Chondrocyte (in vitro differentiated cells): ENCODE measurements at regions not wholly inside any gene's neighbourhood (a gene's known extent, or its start where the extent isn't known, plus 50 kb on each side); places are given as distances from the start of the nearest gene placed in this dataset.

Experiments
- DNase-seq: peaks from one replicate; pipeline ENCODE4 v3.0.0; 2021; ENCODE audit warnings: mixed read lengths, low spot score
- H3K27ac Mint-ChIP-seq: one replicate; pipeline ENCODE4 v1.8.0; 2021; ENCODE audit warnings: mild to moderate bottlenecking, moderate library complexity, mixed read lengths; ENCODE audit not compliant: unreplicated experiment
- H3K27me3 Mint-ChIP-seq: 2 replicates; pipeline ENCODE4 v1.8.0; 2021; ENCODE audit warnings: low read depth, mixed read lengths
- H3K36me3 Mint-ChIP-seq: 2 replicates; pipeline ENCODE4 v1.8.0; 2021; ENCODE audit warnings: low read depth, mixed read lengths
- H3K4me1 Mint-ChIP-seq: 2 replicates; pipeline ENCODE4 v1.8.0; 2021; ENCODE audit warnings: low read depth, mild to moderate bottlenecking, mixed read lengths
- H3K4me3 Mint-ChIP-seq: one replicate; pipeline ENCODE4 v1.8.0; 2021; ENCODE audit warnings: mild to moderate bottlenecking, moderate library complexity, mixed read lengths; ENCODE audit not compliant: unreplicated experiment
- H3K9me3 Mint-ChIP-seq: 2 replicates; pipeline ENCODE4 v1.8.0; 2021; ENCODE audit warnings: low read depth, mixed read lengths
- CTCF ChIP-seq: fragments of 200-600 bp; sonication (generic); IDR thresholded peaks from 2 replicates; pipeline ENCODE4 v1.5.0; 2021; ENCODE audit warnings: antibody characterized with exemption, mild to moderate bottlenecking, moderate library complexity

GRCh38 chr7:119172043-119172442 lies 947.5 kb downstream of the ANKRD7 start:
- Mint-ChIP-seq H3K27me3 (peaks cover 1% of the 10 kb centered on the region), H3K4me1 (no peaks in the 10 kb centered on the region), H3K36me3 (no peaks in the 10 kb centered on the region), H3K9me3 (peaks cover 10% of the 10 kb centered on the region), H3K27ac (no peak overlapping the region), H3K4me3 (no peak overlapping the region)
- no peak for DNase-seq
- no peak for TF ChIP-seq CTCF

- no peak overlapping the region for H3K4me3 Mint-ChIP-seq
- no peaks in the 10 kb centered on the region for H3K4me1 Mint-ChIP-seq
- H3K9me3 Mint-ChIP-seq = no peaks in the 10 kb centered on the region
- TF ChIP-seq CTCF = peak; percentile 99
- no peak for DNase-seq
- no peaks in the 10 kb centered on the region for H3K36me3 Mint-ChIP-seq
- H3K27ac Mint-ChIP-seq = no peak overlapping the region
- peaks cover 1% of the 10 kb centered on the region for H3K27me3 Mint-ChIP-seq
These were observed 951.6 kb downstream of the ANKRD7 start for GRCh38 chr7:119175911-119176627.

- Mint-ChIP-seq H3K4me3 (no peak overlapping the region), H3K9me3 (peaks cover 4% of the 10 kb centered on the region), H3K27ac (no peak overlapping the region), H3K4me1 (no peaks in the 10 kb centered on the region), H3K27me3 (peaks cover 1% of the 10 kb centered on the region), H3K36me3 (peaks cover under 1% of the 10 kb centered on the region)
- no peak for TF ChIP-seq CTCF
- DNase-seq = no peak
These were observed 953.4 kb downstream of the ANKRD7 start for GRCh38 chr7:119177863-119178262.

- Mint-ChIP-seq H3K36me3 (peaks cover 2% of the 10 kb centered on the region), H3K4me1 (no peaks in the 10 kb centered on the region), H3K27ac (no peak overlapping the region), H3K27me3 (no peaks in the 10 kb centered on the region), H3K4me3 (no peak overlapping the region), H3K9me3 (peaks cover 11% of the 10 kb centered on the region)
- no peak for TF ChIP-seq CTCF
- DNase-seq = no peak
These were observed 959.8 kb downstream of the ANKRD7 start for GRCh38 chr7:119184124-119184788.

- no peak overlapping the region for H3K4me3 Mint-ChIP-seq
- DNase-seq = no peak
- H3K27ac Mint-ChIP-seq = no peak overlapping the region
- H3K4me1 Mint-ChIP-seq = no peaks in the 10 kb centered on the region
- TF ChIP-seq CTCF = no peak
- H3K9me3 Mint-ChIP-seq = no peaks in the 10 kb centered on the region
- H3K27me3 Mint-ChIP-seq = peaks cover 18% of the 10 kb centered on the region
- no peaks in the 10 kb centered on the region for H3K36me3 Mint-ChIP-seq
These were observed 971.7 kb downstream of the ANKRD7 start for GRCh38 chr7:119196183-119196582.
